ENCODE measurements at regions not wholly inside any gene's neighbourhood (a gene's known extent, or its start where the extent isn't known, plus 50 kb on each side); places are given as distances from the start of the nearest gene placed in this dataset.
A peak's percentile ranks its signal among the peaks of the same experiment; 100 is the strongest.

GRCh38 chr1:172935062-172935592 lies 115.6 kb downstream of the TNFSF18 start:
- Histone ChIP-seq H3K36me3 (ENCODE audit: control insufficient read depth in 1 of 2, insufficient read depth in 2 of 2, low read length in 2 of 2) (peaks cover 0 to 6% of the 10 kb centered on the region in 2 experiments; a peak in 2 of 4 replicates), H3K9me2 (ENCODE audit: insufficient read depth) (no peaks in the 10 kb centered on the region), H3K9ac (ENCODE audit: low read length) (no peak overlapping the region), H2AFZ (ENCODE audit: low read depth, low read length, poor library complexity, severe bottlenecking) (no peak overlapping the region), H3K4me3 (replicated peaks in 1 of 2; ENCODE audit: low read depth in 1 of 2, low read length in 2 of 2) (no peak overlapping the region), H3K4me1 (ENCODE audit: control insufficient read depth in 1 of 2, insufficient read depth in 2 of 2, low read length in 2 of 2) (peaks cover 30 to 47% of the 10 kb centered on the region in 2 experiments), H3K27ac (ENCODE audit: low read depth, low read length) (peak overlapping the region; percentile 89; the same call in 1 of the 2 replicates), H4K20me1 (ENCODE audit: insufficient read depth) (no peaks in the 10 kb centered on the region), H3K79me2 (ENCODE audit: insufficient read depth, low read length) (peaks cover 33% of the 10 kb centered on the region), H3K9me3 (ENCODE audit: control insufficient read depth in 1 of 2, insufficient read depth in 1 of 2, low read depth in 1 of 2, low read length in 2 of 2) (no peaks in the 10 kb centered on the region), H3K27me3 (ENCODE audit: insufficient read depth, low read length) (no peaks in the 10 kb centered on the region), H3K4me2 (ENCODE audit: low read length) (0 out of 2 replicates have a peak overlapping the region, but pooled peaks have one; percentile 92)
- intact Hi-C loops (cut with micrococcal nuclease): no loop called here
- no peak for TF ChIP-seq CBX3 (IDR thresholded peaks at IDR 0.05; ENCODE audit: low read depth)
- TF ChIP-seq EZH2phosphoT487 (IDR thresholded peaks at IDR 0.05; ENCODE audit: borderline replicate concordance): no peak
- no peak for TF ChIP-seq REST (IDR thresholded peaks at IDR 0.05; ENCODE audit: low read depth)
- TF ChIP-seq POLR2A (IDR thresholded peaks at IDR 0.05; ENCODE audit: borderline replicate concordance, extremely low read depth, insufficient read depth, insufficient read length): no peak
- TF ChIP-seq ZBTB33 (IDR thresholded peaks at IDR 0.05; ENCODE audit: extremely low read depth, insufficient replicate concordance, low read length): no peak
- no peak for TF ChIP-seq ZNF274 (IDR thresholded peaks at IDR 0.05; ENCODE audit: low read depth, low read length)
- no peak for TF ChIP-seq SP1 (IDR thresholded peaks at IDR 0.05; ENCODE audit: low read depth)
- no peak for TF ChIP-seq MAX (IDR thresholded peaks at IDR 0.05)
- no peak for TF ChIP-seq CEBPB (IDR thresholded peaks at IDR 0.05; ENCODE audit: low read depth)
- ChIA-PET POLR2A (no interaction called here), RAD21 (ENCODE audit: low non-redundant PET in 1 of 2, low total read pairs in 2 of 2, uncharacterized antibody in 2 of 2, unreplicated experiment in 2 of 2) (no interaction called here), CTCF (no interaction called here)
- ATAC-seq (no peak), DNase-seq (ENCODE audit: low read depth, low spot score) (no peak)
- BruUV-seq (replicated peaks): no TSS peak
